T follicular helper cell (primary cell): ENCODE measurements at regions not wholly inside any gene's neighbourhood (a gene's known extent, or its start where the extent isn't known, plus 50 kb on each side); places are given as distances from the start of the nearest gene placed in this dataset.
"Not testable (repeated sequence)": the region's sequence is repeated elsewhere in the genome, so short reads cannot be mapped to it uniquely, and the experiment has no call there.

Experiments
- DNase-seq: peaks from one replicate; pipeline ENCODE4 v3.0.0-alpha.2; 2020; ENCODE audit warnings: low read depth

DNA sequence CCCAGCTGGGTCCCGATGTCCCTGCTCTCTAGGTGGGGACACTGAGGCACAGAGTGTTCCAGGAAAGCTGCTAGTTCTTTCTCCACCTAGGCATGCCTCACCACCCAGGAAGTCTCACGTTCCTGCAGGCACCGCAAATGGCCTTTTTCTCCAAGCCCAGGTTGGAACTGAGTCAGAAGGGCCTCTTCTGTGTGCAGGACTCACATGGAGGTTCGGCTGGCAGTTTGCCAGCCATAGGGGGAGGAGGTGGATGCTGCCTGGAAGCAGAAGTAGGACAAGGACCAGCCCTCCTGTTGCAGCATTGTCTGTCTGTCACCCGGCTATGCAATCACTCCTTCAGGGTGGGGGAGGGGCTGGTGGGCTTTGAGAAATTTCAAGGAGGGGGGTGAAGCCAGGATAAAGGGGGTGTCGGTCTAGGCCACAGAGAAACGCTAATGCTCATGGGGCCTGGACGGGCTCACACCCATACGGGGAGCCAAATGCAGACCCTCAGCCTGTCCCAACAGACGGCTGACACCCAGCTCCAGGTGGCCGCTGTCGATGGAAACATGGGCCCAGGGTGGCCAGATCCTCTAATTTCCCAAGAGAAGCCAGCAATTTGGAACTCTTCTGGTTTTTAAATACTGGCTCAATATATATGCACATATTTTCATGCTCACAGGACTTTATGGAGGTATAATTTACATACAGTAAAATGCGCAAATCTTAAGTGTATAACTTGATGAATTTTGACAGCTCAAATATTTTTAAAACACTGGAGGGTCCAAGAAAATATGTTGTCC, 120.5 kb downstream of the PHETA1 start:
- no peak for DNase-seq

DNA sequence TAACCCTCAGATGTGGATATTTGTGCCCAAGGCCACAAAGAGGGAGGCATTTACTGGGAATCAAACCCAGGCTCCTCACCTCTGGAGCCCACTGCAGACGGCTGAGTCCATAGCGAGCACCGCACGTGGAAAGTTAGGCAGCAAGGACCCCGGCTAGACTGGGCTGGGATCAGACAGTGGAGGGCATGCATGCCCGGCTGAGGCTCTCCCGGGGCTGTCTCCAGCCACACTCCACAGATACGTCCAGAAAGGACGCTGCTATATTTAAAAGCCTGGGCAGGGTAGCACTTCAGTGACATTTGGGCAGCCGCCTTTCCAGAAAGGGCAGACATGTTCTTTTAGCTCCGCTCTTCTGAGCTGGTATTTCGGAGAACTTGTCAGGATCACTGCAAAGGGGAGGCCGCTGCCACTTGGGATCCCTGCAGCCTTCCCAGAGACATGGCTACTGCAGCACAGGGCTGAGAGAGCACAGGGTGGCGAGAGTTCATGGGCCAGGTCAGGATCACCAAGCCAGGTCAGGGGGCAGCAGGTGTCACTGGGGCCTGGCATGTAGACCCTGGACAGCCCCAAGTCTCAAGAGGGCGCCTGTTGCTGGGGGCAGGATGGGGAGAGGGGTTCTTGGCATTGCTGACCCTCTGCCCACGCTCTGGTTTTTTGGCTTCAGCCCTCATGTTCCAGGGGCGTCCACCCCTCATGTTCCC, 121.7 kb downstream of the PHETA1 start:
- DNase-seq: no peak

DNA sequence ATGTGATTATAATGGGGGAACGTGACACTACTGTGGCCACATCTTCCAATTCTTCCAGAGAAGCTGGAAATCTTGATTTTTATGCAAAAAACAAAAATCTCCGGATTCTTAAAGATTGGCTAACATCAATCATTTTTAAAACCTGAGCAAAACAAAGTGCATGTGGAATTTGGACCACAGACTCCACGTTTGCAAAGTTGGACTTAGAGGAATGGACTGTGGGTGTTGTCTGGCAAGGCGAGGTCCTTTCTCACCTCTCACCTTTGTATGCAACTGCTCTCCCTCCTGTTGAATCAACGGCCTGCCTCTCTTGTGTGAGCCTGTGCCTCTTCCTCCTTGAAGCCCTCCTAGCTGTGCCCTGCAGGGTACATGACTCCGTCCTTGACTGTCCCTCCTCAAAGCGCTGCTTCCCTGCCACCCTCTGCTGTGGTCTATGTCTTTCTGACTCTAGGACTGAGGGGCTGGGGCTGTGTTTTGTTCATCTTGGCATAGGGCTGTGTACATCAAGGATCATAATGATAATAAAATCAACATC, 122.4 kb downstream of the PHETA1 start:
- DNase-seq: no peak

DNA sequence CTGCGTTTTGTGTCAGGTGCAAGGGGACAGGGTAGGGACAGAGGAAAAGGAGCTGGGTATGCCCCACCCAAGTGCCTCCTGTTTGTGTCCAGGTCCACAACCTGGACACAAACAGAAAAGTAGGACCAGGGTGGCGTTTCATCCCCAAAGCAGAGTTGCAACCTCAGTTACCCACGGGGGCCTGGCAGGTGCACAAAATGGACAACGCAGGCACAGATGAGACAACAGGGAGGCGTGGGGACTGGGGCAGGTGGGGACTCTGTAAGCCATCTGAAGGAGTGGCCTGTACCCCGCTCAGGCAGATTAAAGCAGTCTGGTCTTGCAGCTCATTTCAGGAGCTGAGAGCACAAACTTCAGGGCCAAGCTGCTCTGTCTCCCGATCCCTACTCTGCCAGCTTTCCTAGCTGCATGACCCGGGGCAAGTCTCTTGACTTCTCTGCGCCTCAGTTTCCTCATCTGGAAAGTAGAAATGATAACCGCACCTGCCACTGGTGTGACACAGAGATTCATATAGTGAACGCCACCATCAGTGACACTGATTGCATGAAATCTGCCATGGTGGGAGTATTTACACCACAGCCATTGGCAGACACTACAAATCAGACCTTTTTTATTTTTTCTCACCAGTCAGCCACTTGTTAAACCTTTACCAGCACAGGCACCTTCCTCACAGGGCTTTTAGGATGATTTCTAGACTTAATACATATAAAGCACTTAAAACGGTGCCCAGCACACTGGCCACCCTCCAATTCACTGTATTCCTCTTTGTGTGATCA, 123.0 kb downstream of the PHETA1 start:
- no peak for DNase-seq

DNA sequence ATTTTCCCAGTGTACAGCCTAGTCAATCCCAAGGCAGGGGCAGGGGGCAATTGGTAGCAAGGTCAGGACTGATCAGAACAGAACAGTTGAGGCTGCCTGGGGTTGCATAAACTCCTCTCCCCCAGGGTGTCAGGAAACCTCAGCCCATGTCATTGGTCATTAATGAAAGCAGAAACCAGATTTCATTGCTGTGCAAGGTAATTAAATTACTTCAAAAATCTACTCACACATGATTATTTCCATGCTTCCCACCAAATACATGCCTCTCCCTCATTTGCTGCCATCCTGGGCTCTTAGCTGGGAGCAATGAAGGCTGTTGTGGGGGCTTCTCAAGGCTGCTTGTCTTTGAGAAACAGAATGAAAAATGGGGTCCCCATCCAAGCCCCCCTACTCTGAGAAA, 124.2 kb downstream of the PHETA1 start:
- no peak for DNase-seq

DNA sequence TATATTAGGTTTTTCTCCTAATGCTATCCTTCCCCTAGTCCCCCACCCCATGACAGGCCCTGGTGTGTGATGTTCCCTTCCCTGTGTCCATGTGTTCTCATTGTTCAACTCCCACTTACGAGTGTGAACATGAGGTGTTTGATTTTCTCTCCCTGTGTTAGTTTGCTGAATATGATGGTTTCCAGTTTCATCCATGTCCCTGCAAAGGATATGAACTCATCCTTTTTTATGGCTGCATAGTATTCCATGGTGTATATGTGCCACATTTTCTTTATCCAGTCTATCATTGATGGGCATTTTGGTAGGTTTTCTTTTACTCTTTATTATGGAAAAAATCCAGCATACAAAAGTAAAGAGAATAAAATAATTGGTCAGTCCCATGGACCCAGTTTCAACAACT, 126.1 kb downstream of the PHETA1 start:
- DNase-seq: not testable (repeated sequence)

DNA sequence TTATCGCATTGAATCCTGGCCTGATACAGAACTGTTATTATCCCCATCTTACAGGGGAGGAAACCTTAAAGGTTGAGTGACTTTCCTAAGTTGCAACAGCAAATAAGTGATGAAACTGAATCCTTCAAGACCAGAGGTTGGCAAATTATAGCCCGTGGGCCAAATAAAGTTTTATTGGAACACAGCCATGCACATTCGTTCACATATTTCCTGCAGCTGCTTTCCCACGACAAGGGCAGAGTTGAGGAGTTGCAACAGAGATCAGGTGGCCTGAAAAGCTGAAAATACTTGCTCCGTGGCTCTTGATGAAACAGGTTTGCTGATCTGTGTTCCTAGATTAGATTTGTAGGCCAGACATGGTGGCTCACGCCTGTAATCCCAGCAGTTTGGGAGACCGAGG, 126.7 kb downstream of the PHETA1 start:
- DNase-seq: no peak

DNA sequence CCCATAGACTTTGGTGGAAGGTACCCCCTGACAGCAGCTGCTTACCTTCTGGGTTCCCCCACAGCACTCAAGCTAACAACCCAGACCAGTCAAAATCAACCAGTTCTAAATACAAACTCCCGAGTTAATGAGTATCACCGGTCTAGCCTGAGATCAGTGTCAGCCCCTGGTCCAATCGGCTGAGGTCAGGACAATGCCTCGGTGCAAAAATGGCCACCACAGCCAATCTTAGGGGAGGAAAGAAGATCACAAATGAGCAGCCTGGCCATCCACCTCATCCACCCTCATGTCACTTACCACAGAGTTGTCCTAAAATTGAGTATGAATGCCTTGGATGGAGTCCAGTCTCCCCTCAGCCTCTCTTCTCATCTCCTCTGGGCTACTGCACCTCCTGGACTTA, 128.5 kb downstream of the PHETA1 start:
- DNase-seq: no peak

DNA sequence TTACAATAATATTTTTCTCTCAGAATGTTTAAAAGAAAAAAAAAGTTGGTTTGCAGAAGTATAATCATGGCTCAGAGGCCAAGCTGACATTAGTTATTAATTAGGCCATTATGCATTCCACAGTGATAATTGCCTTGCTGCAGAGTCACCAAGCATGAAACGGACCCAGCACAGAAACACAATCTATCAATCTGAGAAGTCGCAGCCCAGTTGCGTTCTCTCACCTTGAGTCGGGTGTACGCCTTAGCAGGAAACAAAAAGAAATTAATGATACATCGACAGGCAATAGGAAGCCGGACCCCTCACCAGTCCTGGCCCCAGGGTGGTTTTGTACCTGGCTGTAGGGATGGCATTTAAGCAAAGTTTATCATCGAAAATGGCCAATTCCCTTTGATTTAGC, 129.7 kb downstream of the PHETA1 start:
- no peak for DNase-seq

DNA sequence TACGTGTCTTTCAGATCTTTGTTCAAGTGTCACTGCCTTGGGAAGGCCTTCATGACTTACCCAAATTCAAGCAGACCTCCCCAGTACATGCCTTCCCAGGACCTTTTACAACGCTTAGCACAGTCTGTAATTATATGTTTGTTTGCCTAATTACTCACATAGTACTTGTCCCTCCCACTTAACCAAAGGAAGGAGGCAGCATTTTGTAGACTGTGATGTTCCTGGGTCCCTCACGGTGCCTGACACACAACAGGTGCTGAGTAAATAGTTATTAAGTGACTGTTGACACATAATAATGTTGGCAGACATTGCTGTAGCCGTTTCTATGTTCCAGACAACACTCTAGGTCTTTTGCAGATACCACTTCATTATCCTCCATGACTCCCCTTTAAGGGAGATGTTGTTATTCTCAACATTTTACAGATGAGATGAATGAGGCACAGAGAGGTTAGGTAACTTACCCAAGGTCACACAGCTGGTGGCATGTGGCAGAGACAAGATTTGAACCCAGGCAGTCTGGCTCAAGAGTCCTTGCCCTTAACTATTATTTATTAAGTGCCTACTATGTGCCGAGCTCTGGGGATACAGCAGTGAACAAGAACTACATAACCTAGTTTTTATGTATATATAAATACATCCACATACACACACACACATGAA, 130.7 kb downstream of the PHETA1 start:
- no peak for DNase-seq

DNA sequence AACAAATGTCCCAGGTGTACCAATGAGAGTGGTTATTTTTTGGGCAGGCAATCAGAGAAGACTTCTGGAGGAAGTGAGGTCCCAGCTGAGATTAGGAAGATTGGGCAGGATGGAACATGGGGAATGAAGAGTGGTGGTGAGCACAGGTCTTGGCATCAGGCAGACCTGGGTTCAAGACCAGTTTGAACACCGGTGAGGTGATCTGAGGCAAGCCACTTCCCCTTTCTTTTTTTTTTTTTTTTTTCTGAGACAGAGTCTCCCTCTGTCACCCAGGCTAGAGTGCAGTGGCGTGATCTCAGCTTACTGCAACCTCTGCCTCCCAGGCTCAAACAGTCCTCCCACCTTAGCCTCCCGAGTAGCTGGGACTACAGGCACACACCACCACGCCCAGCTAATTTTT, 134.4 kb downstream of the PHETA1 start:
- DNase-seq: not testable (repeated sequence)

DNA sequence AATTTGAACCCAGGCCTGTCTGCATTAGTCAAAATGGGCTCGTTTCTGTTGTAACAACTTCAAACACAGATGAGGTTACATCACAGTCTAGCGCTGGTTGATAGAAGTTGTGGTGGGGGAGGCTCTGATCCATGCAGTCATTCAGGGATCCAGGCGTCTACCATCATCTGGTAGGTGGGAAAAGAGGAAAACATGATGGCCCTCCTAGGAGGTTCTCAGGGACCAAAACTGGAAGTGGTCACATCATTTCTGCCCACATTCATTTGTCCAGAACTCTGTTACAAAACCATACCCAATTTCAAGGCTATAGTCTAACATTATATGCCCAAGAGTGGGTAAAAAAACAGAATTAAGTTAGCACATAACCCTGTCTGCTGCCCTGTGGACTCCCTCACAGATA, 135.1 kb downstream of the PHETA1 start:
- no peak for DNase-seq

DNA sequence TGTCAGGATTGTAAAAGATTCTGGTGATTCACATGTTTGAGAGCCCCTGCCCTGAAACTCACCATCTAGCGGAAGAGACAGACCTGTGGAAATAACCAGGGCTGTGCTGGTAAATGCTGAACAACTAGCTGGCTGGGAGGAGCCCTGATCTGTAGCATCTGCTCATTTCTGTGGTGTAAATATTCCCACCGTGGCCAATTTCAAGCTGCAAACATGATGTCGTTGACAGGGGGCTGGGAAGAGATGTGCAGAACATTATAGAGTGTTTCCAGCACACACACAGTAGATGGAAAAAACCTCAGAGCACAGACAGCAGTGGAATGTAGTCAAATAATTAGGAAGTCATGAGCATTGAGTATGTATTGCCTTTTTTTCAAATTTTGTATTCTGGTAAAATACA, 138.2 kb downstream of the PHETA1 start:
- DNase-seq: no peak

DNA sequence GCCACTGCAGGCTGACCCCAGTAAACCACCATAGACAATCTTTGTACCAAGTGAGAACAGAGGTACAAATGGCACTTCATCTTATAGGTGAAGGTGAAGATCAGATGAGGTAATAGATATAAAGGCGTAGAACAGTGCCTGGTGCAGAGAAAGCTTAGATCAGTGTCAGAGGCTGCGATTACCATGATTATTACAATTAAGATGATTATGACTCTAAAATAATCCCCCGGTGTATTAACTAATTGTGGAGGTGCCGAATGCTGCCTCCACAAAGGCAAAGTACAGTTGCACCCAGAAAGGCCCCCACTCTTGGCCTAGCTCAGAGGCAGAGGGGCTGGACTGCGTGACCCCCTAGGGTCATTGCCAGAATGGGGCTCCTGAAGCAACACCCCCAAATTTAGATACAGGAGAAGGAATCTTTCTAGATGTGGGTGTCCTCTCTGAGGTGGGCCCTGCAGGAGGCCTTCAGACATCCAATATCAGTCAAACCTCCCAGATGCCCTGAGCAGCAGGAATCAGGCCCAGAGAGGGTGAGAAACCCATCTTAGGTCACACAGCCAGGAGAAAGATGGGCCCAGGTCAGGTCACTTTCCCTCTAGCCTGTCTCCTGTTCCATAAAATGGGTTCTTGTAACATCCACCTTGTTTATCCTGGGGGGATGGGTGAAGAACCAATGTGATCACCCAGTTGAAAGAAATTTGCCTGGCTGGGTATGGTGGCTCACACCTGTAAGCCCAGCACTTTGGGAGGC, 139.8 kb downstream of the PHETA1 start:
- DNase-seq: no peak

DNA sequence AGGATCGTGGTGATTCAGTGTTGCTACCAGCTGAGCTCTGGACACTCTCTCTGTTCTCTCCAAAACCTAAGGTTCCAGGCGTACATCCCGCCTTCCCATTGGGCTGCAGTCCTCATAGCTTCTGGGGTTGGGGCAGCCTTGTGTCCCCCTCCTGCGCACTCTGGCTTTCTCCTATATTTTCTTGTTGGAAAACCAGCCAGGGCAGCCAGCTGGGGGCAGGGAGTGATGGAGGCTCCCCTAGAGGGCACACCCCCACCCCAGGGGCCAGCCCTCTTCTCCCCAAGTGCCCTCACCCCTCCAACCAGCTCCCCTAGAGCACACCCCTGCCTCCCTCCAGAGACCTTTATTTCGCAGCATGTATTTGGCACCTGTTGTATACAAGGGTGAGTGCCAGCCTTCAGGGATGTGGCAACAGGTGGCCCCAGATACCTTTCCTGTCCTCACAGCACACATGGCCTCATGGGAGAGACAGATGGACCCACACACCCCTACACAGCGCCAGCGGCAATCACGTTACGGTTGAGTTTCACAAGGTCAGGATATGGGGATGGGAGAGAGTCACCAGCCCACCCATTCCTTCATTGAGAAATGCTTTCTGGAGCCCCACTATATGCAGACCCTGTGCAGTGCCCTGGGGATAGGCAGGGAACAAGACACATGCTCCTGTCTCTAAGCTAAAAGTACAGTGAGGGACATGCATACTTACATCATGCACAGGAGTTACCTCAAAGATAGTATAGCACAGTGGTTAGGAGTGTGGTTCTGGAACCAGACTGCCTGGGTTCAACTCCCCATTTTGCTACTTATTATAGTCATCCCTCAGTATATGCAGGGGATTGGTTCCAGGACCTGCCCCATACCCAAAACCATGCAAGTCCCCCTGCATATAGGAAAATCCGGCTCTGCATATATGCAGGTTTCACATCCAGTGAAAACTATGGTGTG, 141.1 kb downstream of the PHETA1 start:
- no peak for DNase-seq

DNA sequence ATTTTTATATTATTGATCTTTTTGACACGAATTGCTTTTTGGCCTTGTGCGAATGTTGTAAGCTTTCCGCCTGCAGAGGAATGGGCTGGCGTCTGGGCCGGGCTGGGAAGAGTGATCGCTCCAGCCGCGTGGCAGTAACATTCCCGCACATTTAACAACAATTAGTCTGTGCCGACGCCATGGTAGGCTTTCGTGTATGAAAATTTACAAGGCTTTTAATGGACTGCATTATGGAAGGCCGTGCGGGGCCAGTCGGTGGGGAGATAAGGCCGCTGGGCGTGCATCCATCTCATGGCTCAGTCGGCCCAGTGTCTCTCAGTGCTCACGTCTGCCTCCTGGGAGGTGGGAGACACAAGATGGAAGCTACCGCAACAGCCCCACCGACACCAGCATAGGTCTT, 142.2 kb downstream of the PHETA1 start:
- no peak for DNase-seq

DNA sequence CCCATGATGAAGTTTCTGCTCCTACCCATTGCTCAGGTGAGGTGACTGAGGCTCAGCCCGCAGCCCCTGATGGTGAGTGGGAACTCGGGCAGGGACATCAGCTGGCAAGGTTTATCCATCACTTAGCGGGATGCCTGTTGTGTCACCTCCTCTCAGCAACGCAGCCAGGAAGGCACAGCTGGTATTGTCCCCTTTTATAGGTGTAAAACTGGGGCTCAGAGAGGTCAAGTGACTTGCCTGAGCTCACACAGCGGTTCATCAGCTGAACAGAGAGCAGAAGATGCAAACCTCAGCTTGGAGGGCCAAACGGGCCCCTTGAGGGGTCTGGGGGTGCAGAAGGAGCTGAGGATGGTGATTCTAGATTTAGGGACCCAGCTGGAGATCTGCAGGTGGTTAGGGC, 143.6 kb downstream of the PHETA1 start:
- DNase-seq: no peak

DNA sequence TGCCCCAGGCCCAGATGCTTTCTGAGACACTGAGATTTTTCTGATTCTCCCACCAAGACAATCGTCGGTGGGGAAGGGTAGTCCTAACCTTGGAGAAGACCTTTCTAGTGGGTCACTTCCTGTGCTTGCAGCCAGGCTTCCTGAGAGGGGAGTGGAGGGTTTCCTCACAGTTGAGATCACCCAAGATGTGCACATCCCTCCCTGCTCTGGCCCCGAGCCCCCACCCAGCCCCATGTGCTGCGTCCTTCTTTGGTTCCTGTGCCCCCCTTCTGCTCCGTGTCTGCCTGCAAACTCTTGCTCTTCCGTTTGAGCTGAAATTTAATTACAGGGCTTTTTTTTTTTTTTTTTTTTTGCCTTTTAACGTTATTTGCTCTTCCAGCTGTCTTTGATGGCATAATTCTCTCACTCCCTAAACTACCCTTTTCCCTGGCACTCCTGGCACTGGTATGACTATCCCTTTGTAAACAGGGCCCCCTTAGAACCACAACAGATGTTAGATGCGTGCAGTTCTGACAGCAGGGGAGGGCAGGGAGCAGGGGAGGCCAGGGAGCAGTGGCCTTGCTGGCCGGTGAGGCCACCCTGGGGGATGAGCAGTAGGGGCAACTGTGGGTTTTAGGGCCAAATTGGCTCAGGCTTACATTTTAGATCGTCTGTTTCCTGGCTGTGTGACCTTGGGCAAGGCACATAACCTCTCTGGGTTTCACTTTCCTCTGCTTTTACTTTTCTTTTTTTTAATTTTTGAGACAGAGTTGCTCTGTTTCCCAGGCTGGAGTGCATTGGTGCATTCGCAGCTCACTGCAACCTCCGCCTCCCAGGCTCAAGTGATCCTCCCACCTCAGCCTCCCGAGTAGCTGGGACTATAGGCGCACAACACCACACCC, 144.5 kb downstream of the PHETA1 start:
- DNase-seq: no peak

DNA sequence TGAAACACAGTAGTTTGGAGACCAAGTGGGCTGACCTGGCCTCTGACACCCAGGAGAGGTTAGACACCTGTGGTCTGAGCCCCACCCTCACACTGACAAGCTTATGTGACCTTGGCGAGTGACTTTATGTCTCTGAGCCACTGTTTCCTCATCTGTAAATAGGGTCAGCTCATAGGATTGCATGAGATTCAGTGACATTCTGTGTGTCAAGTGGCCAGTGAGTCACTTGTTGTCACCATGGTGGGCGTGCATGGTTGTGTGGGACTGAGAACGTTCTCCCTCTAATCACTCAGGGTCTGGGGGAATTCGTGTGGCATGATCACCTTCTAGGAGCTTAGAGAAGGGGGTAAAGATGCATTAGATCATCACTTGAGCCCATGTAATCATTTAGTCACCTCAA, 146.4 kb downstream of the PHETA1 start:
- no peak for DNase-seq
